PC-3 (cell line): ENCODE measurements at regions not wholly inside any gene's neighbourhood (a gene's known extent, or its start where the extent isn't known, plus 50 kb on each side); places are given as distances from the start of the nearest gene placed in this dataset.

Experiments used
- EZH2 ChIP-seq: fragments of 300-600 bp; sonication (generic); IDR thresholded peaks from one replicate; pipeline ENCODE4 v1.6.1; 2017; ENCODE audit warnings: antibody characterized with exemption, mild to moderate bottlenecking, low read length; ENCODE audit not compliant: unreplicated experiment
- EZH2phosphoT487 ChIP-seq: fragments of 300-600 bp; sonication (generic); IDR thresholded peaks from 2 replicates; pipeline ENCODE4 v1.6.1; 2018; ENCODE audit warnings: mild to moderate bottlenecking, antibody characterized with exemption, low read length, borderline replicate concordance
- TF ChIP-seq, protein P1 (sequence below): fragments of 300-600 bp; sonication (generic); conservative IDR thresholded peaks from 2 replicates; pipeline ENCODE4 v1.5.1; 2017; ENCODE audit warnings: antibody characterized with exemption, low read depth, mild to moderate bottlenecking, low read length

DNA sequence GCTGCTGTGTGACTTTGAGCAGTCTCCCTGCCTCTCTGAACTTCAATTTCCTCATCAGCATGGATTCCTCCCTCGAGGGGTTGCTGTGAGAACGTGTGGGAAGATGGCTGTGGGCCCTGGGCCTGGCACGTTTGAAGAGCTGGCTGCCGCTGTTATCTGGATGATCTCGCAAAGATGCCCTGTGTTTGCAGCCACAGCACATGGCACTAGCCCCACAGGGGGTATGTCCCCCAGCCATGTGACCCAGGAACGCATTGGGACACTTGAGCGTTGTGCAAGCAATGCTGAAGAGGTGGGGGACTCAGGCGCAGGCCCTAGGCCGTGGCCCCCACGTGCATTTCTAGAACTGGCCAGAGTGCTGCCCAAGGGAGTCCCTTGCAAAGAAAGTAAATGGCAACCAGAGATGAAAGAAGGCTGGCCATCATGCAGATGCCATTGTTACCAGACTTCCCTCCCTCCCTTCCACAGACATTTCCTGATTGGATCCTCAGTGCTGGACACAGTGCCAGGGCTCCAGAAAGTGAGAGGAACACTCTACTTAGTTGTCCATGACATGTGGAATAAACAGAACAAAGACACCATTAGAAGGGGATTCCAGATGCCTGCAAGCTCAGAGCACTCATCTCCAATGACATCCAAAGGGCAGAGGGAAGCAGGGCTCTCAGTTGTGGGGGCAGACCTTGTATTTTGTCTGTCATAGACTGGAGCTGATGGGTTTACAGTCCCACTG is 65.1 kb upstream of the NEURL1B start:
- TF ChIP-seq EZH2, result no peak
- TF ChIP-seq, protein P1, sequence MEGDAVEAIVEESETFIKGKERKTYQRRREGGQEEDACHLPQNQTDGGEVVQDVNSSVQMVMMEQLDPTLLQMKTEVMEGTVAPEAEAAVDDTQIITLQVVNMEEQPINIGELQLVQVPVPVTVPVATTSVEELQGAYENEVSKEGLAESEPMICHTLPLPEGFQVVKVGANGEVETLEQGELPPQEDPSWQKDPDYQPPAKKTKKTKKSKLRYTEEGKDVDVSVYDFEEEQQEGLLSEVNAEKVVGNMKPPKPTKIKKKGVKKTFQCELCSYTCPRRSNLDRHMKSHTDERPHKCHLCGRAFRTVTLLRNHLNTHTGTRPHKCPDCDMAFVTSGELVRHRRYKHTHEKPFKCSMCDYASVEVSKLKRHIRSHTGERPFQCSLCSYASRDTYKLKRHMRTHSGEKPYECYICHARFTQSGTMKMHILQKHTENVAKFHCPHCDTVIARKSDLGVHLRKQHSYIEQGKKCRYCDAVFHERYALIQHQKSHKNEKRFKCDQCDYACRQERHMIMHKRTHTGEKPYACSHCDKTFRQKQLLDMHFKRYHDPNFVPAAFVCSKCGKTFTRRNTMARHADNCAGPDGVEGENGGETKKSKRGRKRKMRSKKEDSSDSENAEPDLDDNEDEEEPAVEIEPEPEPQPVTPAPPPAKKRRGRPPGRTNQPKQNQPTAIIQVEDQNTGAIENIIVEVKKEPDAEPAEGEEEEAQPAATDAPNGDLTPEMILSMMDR, result no peak
- TF ChIP-seq EZH2phosphoT487, result no peak
